IPS-20b (cell line): ENCODE measurements at regions not wholly inside any gene's neighbourhood (a gene's known extent, or its start where the extent isn't known, plus 50 kb on each side); places are given as distances from the start of the nearest gene placed in this dataset.

ENCODE experiments used
- H3K27ac ChIP-seq: one replicate; pipeline ENCODE4 v1.5.1; 2013; ENCODE audit warnings: low read length
- H3K27me3 ChIP-seq: 2 replicates; pipeline ENCODE4 v1.6.1; 2013; ENCODE audit warnings: mild to moderate bottlenecking, low read length, inconsistent platforms; ENCODE audit not compliant: insufficient read depth
- H3K36me3 ChIP-seq: 2 replicates; pipeline ENCODE4 v1.6.1; 2013; ENCODE audit warnings: low read depth, mild to moderate bottlenecking, inconsistent platforms, low read length, moderate library complexity; ENCODE audit not compliant: insufficient read depth
- H3K4me1 ChIP-seq: 2 replicates; pipeline ENCODE4 v1.6.1; 2013; ENCODE audit warnings: mild to moderate bottlenecking, control low read depth, inconsistent platforms, low read length, moderate library complexity; ENCODE audit not compliant: insufficient read depth
- H3K4me3 ChIP-seq: 2 replicates; pipeline ENCODE4 v1.5.1; 2013; ENCODE audit warnings: mild to moderate bottlenecking, low read length, inconsistent platforms
- H3K9ac ChIP-seq: 2 replicates; pipeline ENCODE4 v1.6.1; 2013; ENCODE audit warnings: low read depth, mild to moderate bottlenecking, inconsistent platforms, low read length, moderate library complexity
- H3K9me3 ChIP-seq: 2 replicates; pipeline ENCODE4 v1.6.1; 2013; ENCODE audit warnings: mild to moderate bottlenecking, low read depth, low read length, inconsistent platforms; ENCODE audit not compliant: insufficient read depth

DNA sequence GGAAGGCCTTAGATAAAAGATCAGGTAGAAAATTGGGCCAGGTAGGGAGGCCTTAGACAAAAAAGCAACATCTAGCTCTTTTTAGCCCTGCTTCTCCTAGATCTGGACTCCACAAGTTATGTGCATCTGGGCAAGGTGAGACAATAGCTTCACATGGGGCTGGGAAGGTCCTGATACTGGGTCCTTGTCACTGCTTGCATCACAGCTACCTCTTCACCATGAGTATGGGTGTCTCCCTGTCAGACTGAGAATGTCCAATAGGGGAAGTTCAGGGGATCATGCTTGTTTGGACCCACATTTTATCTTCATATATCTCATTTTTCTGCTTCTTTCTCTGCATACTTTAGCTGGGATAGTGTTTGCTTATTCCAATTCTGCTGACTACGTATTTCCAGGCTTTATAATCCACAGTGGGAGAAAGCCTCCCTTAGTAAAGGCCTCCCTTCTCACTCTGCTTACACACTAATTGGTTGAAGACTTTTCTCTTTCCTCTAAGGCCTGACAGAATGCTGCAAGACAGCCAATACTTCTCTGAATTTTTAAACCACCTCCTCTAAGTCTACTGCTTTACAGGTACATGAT lies 189.6 kb downstream of the CYRIA start:
- no peaks in the 10 kb centered on the region for H3K36me3 ChIP-seq
- no peaks in the 10 kb centered on the region for H3K27me3 ChIP-seq
- H3K4me1 ChIP-seq: no peaks in the 10 kb centered on the region
- H3K9ac ChIP-seq: no peak overlapping the region
- H3K9me3 ChIP-seq: no peaks in the 10 kb centered on the region
- H3K27ac ChIP-seq: no peak overlapping the region
- no peak overlapping the region for H3K4me3 ChIP-seq

GRCh38 chr2:16475586-16475985 lies 190.0 kb downstream of the CYRIA start:
- Histone ChIP-seq H3K27ac (no peak overlapping the region), H3K9ac (no peak overlapping the region), H3K4me3 (no peak overlapping the region), H3K9me3 (no peaks in the 10 kb centered on the region), H3K36me3 (no peaks in the 10 kb centered on the region), H3K4me1 (no peaks in the 10 kb centered on the region), H3K27me3 (no peaks in the 10 kb centered on the region)

DNA sequence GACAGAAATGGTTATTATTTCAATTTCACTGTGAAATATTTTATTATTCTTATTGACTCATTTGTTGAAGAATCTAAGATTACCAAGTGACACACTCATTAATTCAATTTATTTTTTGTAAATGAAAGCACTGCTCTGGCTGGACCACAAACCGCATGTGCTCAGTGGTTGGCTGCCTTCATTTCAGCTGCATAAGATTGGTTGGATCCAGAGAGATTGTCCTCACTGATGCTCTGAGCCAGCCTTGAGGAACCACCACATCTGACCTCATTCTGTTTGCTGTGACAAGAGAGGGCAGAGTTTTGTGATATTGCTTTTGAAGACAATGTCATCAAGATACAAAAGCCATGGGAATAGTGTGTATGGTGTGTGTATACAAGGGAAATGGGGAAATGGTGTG lies 192.1 kb downstream of the CYRIA start:
- no peaks in the 10 kb centered on the region for H3K36me3 ChIP-seq
- no peak overlapping the region for H3K4me3 ChIP-seq
- no peaks in the 10 kb centered on the region for H3K4me1 ChIP-seq
- H3K27me3 ChIP-seq: no peaks in the 10 kb centered on the region
- H3K9ac ChIP-seq: no peak overlapping the region
- H3K9me3 ChIP-seq: no peaks in the 10 kb centered on the region
- H3K27ac ChIP-seq: no peak overlapping the region

GRCh38 chr2:16470936-16471490 lies 194.6 kb downstream of the CYRIA start:
- no peak overlapping the region for H3K9ac ChIP-seq
- H3K4me3 ChIP-seq: no peak overlapping the region

GRCh38 chr2:16466821-16467151 lies 198.8 kb downstream of the CYRIA start:
- Histone ChIP-seq H3K4me1 (no peaks in the 10 kb centered on the region), H3K9me3 (no peaks in the 10 kb centered on the region), H3K36me3 (no peaks in the 10 kb centered on the region), H3K27me3 (no peaks in the 10 kb centered on the region), H3K9ac (no peak overlapping the region), H3K27ac (no peak overlapping the region), H3K4me3 (no peak overlapping the region)

More at GRCh38 chr2:16470936-16471490, 194.6 kb downstream of the CYRIA start:
- Histone ChIP-seq H3K27ac (no peak overlapping the region), H3K27me3 (no peaks in the 10 kb centered on the region), H3K9me3 (no peaks in the 10 kb centered on the region), H3K36me3 (no peaks in the 10 kb centered on the region), H3K4me1 (no peaks in the 10 kb centered on the region)

DNA sequence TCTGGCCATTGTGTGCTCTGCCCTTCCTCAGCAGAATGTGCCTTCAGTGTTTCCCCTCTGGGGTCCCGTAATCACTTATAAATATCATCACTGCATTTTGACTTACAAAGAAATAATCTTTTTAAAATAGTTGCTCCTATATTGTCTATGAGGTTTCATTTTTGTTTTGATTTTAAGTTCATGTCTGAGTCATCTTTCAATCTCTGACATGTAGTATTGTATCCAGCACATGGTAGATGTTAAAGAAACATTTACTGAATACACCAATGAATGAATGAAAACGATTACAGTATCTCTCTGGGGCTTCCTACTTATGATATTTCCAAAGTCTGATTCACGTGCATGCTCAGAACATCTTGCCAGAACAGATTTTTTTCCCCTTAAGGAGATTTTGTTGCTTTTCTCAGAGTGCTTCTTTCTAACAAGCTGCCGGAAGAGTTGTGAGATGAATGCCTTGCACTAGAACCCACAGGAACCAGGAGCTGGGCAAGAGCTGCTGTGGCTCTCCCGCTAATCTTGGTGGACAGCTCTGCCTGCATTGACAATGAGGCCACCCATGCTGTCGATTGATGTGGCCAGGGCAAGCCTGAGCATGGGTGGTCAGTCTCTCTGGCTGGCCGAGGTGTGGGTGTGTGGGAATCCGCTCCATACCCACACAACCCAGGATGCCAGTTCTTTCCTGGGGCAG lies 199.4 kb downstream of the CYRIA start:
- Histone ChIP-seq H3K36me3 (no peaks in the 10 kb centered on the region), H3K9me3 (no peaks in the 10 kb centered on the region), H3K9ac (no peak overlapping the region), H3K27ac (no peak overlapping the region), H3K27me3 (no peaks in the 10 kb centered on the region), H3K4me3 (no peak overlapping the region), H3K4me1 (no peaks in the 10 kb centered on the region)

- no peak overlapping the region for H3K27ac ChIP-seq
- no peak overlapping the region for H3K4me3 ChIP-seq
- H3K27me3 ChIP-seq: no peaks in the 10 kb centered on the region
- no peaks in the 10 kb centered on the region for H3K4me1 ChIP-seq
- H3K9me3 ChIP-seq: no peaks in the 10 kb centered on the region
- H3K36me3 ChIP-seq: no peaks in the 10 kb centered on the region
- H3K9ac ChIP-seq: no peak overlapping the region
Measured at GRCh38 chr2:16464641-16465040, 201.0 kb downstream of the CYRIA start.

- no peak overlapping the region for H3K4me3 ChIP-seq
- H3K36me3 ChIP-seq: no peaks in the 10 kb centered on the region
- no peaks in the 10 kb centered on the region for H3K4me1 ChIP-seq
- H3K27me3 ChIP-seq: no peaks in the 10 kb centered on the region
- H3K9ac ChIP-seq: no peak overlapping the region
- no peaks in the 10 kb centered on the region for H3K9me3 ChIP-seq
- H3K27ac ChIP-seq: no peak overlapping the region
Measured at GRCh38 chr2:16462958-16463357, 202.7 kb downstream of the CYRIA start.

GRCh38 chr2:16461672-16462071 lies 204.0 kb downstream of the CYRIA start:
- Histone ChIP-seq H3K9me3 (no peaks in the 10 kb centered on the region), H3K4me3 (no peak overlapping the region), H3K27me3 (no peaks in the 10 kb centered on the region), H3K36me3 (no peaks in the 10 kb centered on the region), H3K4me1 (no peaks in the 10 kb centered on the region), H3K9ac (no peak overlapping the region), H3K27ac (no peak overlapping the region)

DNA sequence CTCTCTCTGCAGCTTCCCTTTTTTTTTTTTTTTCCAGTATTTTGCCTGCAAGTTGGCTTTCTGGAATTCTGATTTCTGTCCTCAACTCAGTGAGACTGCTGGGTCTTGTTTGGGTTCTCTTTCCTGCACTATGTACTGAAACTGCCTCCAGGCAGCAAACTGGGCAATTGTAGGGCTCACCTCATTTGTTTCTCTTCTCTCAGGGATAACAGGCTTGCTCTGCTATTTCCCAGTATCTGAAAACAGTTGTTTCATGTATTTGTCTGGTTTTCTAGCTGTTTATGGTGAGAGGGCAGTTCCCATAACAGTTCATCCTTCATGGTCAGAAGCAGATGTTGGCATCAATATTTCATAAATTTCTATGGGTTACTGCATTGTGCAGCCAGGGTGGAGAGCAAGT lies 206.0 kb downstream of the CYRIA start:
- no peak overlapping the region for H3K27ac ChIP-seq
- H3K9ac ChIP-seq: no peak overlapping the region
- no peak overlapping the region for H3K4me3 ChIP-seq
- no peaks in the 10 kb centered on the region for H3K9me3 ChIP-seq
- no peaks in the 10 kb centered on the region for H3K4me1 ChIP-seq
- H3K27me3 ChIP-seq: no peaks in the 10 kb centered on the region
- no peaks in the 10 kb centered on the region for H3K36me3 ChIP-seq

DNA sequence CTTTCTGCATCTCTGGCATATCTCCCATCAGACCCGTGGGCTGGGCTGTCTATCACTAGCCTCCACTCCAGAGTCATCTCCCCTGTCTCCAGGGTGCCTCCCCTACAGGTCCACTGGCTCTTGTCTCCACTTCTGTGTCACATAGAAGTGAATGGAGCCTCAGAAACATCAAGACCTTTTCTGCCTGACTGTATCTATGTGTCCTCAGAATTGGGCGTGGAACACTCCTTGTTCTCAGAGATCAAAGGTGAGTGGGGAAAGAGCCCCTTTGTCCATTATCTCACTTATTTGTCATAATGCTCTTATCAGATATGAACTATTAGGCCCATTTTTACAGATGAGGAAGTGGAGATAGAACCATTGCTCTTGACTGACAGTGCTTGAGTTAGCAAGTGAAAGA lies 211.0 kb downstream of the CYRIA start:
- no peaks in the 10 kb centered on the region for H3K9me3 ChIP-seq
- H3K36me3 ChIP-seq: no peaks in the 10 kb centered on the region
- no peak overlapping the region for H3K27ac ChIP-seq
- no peaks in the 10 kb centered on the region for H3K27me3 ChIP-seq
- no peaks in the 10 kb centered on the region for H3K4me1 ChIP-seq
- no peak overlapping the region for H3K9ac ChIP-seq
- no peak overlapping the region for H3K4me3 ChIP-seq

DNA sequence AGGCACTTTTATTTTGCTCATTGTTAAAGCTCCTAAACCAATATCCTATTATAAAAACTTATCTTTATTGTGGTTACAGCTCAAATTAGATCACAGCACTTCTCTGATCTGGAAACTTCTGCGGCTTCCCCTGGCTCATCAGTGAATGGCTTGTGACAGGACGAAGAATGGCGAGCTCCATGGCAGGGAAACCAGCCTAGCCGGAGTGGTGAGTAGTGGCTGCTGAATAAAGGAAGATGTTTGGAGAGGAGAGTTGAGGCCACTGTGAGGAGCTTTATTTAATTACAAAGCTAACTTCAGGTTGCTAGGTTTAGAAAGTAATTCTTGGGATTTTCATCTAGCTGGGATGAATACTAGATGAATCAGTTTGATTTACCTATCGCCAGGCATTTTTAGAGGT lies 213.5 kb downstream of the CYRIA start:
- Histone ChIP-seq H3K27ac (no peak overlapping the region), H3K4me1 (no peaks in the 10 kb centered on the region), H3K27me3 (no peaks in the 10 kb centered on the region)

More for the DNA sequence above, 213.5 kb downstream of the CYRIA start:
- Histone ChIP-seq H3K4me3 (no peak overlapping the region), H3K9me3 (no peaks in the 10 kb centered on the region), H3K36me3 (no peaks in the 10 kb centered on the region), H3K9ac (no peak overlapping the region)
